Motor neuron (in vitro differentiated cells): ENCODE measurements at regions not wholly inside any gene's neighbourhood (a gene's known extent, or its start where the extent isn't known, plus 50 kb on each side); places are given as distances from the start of the nearest gene placed in this dataset.

Experiments
- ATAC-seq, 8 experiments: fragments of 200-7000 bp; cut with Tn5 transposase; replicated peaks in 6 of 8; 2 replicates each; pipeline ENCODE4 v1.8.0; 2021; ENCODE audit warnings: mild to moderate bottlenecking in 8 of 8, moderate library complexity in 8 of 8
- H3K27ac ChIP-seq, 2 donors: fragments of 250-450 bp; sonication (Bioruptor Pico); 2 replicates each; pipeline ENCODE4 v1.9.0; 2021; ENCODE audit warnings: antibody characterized with exemption in 2 of 2, mild to moderate bottlenecking in 2 of 2, moderate library complexity in 1 of 2
- H3K4me1 ChIP-seq, 2 donors: fragments of 250-450 bp; sonication (Bioruptor Pico); replicated peaks in 1 of 2; 2 replicates each; pipeline ENCODE4 v1.6.1; 2021; ENCODE audit warnings: antibody characterized with exemption in 2 of 2, mild to moderate bottlenecking in 2 of 2, moderate library complexity in 1 of 2
- H3K4me3 ChIP-seq, 5 donors: fragments of 250-450 bp; sonication (Bioruptor Pico); 2 replicates each; pipeline ENCODE4 v1.9.0; 2021; ENCODE audit warnings: antibody characterized with exemption in 5 of 5, mild to moderate bottlenecking in 5 of 5, moderate library complexity in 4 of 5
- WGBS, 10 experiments: fragments of 450-650 bp; shearing (Covaris generic); methylation state at CpG; one replicate each; pipeline ENCODE4 v1.0.0; 2022; 5-methylcytosine and 5-hydroxymethylcytosine counted together
- in situ Hi-C, 9 experiments: fragments of 400-800 bp; cut with MboI; loops; one replicate each; pipeline ENCODE4 v1.15.0; 2021; ENCODE audit warnings: low sequenced_read_pairs in 9 of 9, low pct_unique_long_range_greater_than_20kb in 2 of 9; ENCODE audit not compliant: unreplicated experiment in 9 of 9

DNA sequence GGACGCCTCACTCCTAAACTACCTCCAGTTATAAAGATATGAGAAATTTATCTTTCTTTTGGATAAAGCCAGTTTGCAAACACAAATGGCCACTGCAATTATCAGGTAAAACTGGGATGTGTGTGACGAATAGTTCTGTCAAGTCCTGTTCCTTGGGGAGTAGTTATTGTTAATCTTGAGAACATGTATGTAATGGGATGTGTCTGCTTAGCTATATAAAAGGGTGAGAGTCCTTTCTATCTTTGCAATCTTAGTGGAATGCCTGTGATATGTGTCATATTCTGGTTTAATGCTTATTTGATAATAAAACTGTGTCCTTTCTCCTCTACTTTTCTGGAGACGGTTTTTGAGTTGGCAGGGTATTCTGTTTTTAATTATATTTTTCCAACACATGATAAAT, 56.1 kb upstream of the PKP2 start:
- H3K4me3 ChIP-seq = no peak overlapping the region

DNA sequence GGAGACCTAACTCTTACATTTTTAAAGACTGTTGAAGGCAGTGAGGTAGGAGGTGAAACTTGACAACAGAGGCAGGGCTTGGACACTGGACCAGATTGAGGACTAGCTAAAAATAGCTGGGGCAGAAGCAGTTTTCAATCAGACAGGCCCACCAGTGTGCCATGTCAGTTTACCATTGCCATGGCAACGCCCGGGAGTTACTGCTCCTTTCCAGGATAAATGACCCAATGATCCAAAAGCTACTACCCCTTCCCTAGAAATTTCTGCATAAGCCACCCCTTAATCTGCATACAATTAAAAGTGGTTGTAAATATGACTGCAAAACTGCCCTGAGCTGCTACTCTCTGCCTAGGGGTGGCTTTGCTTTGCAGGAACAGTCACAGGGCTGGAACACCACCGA, 53.2 kb upstream of the PKP2 start:
- in situ Hi-C loops = loop anchor here in 5 of 9 experiments (25.0 kb wide), 2 partner anchors 188 to 1062 kb away; partner anchors contain the start of genes ALG10 (in 5 of the 5) and YARS2 (in 1 of the 5)
- Histone ChIP-seq H3K4me1 (peaks cover 6 to 7% of the 10 kb centered on the region in 2 donors), H3K27ac (no peak overlapping the region), H3K4me3 (no peak overlapping the region)
- WGBS, 10 experiments = 0 to 86% (median 60%) methylated on average over 1 to 3 of the region's 3 CpGs; no CpG with 5 or more reads in 5 of the 10 experiments
- ATAC-seq = peak in 1 of 8 experiments; percentile 47

More for the DNA sequence above, 56.1 kb upstream of the PKP2 start:
- Histone ChIP-seq H3K4me1 (peaks cover 0 to 4% of the 10 kb centered on the region in 2 donors), H3K27ac (no peak overlapping the region)
- ATAC-seq = peak in 3 of 8 experiments; percentile 46 to 63 (median 51)
- 0 to 100% (median 70%) methylated on average over 1 to 3 of the region's 3 CpGs; no CpG with 5 or more reads in 1 of the 10 experiments for WGBS, 10 experiments
- in situ Hi-C loops = no loop called here

DNA sequence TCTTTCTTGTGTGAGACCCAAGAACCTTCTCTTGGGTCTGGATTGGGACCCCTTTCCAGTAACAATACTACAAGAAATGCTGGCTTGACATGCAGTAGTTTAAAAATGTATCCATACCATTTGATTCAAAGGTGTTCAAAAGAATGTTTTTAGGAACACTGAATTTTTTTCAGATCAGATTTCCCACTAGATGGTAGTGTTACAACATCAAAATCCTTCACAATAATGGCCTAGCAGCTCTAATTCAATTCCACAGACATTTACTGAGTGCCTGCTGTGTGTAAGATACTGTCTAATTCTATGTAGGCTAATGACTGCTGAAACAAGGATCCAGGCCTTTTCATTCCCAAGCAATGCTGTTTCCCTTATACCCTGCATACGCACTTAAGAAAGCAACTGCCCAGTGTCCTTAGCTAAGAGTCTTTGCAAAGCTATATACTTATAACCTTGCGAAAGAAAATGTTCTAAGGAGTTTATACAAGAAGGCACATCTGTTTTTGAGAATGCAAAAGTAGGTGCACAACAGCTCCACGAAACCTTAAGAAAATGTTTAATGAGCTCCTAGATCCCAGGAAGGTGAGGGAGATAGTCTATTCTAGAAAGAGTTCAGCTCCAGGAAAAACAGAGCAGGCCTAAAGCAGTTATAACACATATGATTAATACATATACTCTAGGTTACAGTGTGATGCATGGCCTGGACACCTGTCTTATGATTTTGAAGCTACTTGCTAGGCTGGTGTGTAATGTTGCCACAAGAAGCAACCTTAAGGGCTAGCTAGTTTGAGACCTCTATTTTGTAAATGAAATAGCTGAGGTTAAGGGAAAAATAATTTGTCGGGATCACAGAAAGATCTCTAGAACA, 50.9 kb upstream of the PKP2 start:
- Histone ChIP-seq H3K4me1 (peaks cover 6 to 7% of the 10 kb centered on the region in 2 donors), H3K27ac (no peak overlapping the region), H3K4me3 (no peak overlapping the region)
- in situ Hi-C loops = loop anchor here in 5 of 9 experiments (25.0 kb wide), 2 partner anchors 185 to 1065 kb away; partner anchors contain the start of genes ALG10 (in 5 of the 5) and YARS2 (in 1 of the 5)
- ATAC-seq = peak in 7 of 8 experiments; percentile 26 to 99 (median 97)
- WGBS, 10 experiments = 33 to 100% (median 85%) methylated on average over 1 to 4 of the region's 4 CpGs

DNA sequence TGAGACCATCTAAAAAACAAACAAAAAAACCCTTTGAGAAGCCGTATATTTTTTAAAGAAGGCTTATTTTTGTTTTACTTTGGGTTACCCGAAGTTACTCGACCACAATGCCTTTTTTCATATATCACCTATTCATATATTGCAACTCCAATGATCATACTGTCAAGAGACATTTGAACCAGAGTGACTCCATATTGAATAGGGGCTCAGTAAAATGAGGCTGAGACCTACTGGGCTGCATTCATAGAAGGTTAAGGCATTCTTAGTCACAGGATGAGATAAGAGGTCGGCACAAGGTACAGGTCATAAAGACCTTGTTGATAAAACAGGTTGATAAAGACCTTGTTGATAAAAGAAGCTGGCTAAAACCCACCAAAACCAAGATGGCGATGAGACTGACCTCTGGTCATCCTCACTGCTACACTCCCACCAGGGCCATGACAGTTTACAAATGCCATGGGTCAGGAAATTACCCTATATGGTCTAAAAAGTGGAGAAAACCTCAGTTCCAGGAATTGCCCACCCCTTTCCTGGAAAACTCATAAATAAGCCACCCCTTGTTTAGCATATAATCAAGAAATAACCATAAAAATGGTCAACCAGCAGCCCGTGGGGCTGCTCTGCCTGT, 50.0 kb upstream of the PKP2 start:
- WGBS, 10 experiments = 0 to 90% (median 78%) methylated on average over 1 to 6 of the region's 6 CpGs
- no peak overlapping the region for H3K4me3 ChIP-seq
- H3K4me1 ChIP-seq = peaks cover 6 to 7% of the 10 kb centered on the region in 2 donors
- no peak overlapping the region for H3K27ac ChIP-seq
- peak in 1 of 8 experiments; percentile 22 for ATAC-seq
- in situ Hi-C loops = loop anchor here in 5 of 9 experiments (25.0 kb wide), 2 partner anchors 184 to 1066 kb away; partner anchors contain the start of genes ALG10 (in 5 of the 5) and YARS2 (in 1 of the 5)
